ENCODE measurements at regions not wholly inside any gene's neighbourhood (a gene's known extent, or its start where the extent isn't known, plus 50 kb on each side); places are given as distances from the start of the nearest gene placed in this dataset.

DNA sequence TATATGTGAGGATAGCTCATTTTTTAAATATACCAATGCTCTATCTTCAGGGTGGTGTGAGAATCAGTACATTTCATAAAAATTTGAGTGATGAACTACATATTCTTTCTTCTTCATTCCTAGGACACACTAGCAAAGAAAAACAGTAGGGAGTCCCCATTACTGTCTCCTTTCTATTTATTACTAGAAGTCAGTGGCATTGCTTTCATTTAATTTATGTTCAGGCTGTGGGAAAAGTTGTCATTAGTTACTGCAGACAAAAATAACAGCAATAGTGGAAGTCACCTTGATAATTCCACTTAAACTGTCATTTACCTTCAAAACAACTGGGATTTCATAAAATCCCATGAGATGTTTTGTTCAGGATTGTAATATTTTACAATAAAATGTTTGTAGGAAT is 446.4 kb downstream of the GBE1 start:
- TF ChIP-seq, protein P1, sequence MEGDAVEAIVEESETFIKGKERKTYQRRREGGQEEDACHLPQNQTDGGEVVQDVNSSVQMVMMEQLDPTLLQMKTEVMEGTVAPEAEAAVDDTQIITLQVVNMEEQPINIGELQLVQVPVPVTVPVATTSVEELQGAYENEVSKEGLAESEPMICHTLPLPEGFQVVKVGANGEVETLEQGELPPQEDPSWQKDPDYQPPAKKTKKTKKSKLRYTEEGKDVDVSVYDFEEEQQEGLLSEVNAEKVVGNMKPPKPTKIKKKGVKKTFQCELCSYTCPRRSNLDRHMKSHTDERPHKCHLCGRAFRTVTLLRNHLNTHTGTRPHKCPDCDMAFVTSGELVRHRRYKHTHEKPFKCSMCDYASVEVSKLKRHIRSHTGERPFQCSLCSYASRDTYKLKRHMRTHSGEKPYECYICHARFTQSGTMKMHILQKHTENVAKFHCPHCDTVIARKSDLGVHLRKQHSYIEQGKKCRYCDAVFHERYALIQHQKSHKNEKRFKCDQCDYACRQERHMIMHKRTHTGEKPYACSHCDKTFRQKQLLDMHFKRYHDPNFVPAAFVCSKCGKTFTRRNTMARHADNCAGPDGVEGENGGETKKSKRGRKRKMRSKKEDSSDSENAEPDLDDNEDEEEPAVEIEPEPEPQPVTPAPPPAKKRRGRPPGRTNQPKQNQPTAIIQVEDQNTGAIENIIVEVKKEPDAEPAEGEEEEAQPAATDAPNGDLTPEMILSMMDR (IDR thresholded peaks at IDR 0.05): no peak
- no peak for TF ChIP-seq POLR2A (IDR thresholded peaks at IDR 0.05)
